Naive thymus-derived CD8-positive, alpha-beta T cell (primary cell): ENCODE measurements at regions not wholly inside any gene's neighbourhood (a gene's known extent, or its start where the extent isn't known, plus 50 kb on each side); places are given as distances from the start of the nearest gene placed in this dataset.
"Not testable (repeated sequence)": the region's sequence is repeated elsewhere in the genome, so short reads cannot be mapped to it uniquely, and the experiment has no call there.

Experiments
- ATAC-seq, 2 donors: fragments of 150-1000 bp; cut with Tn5 transposase in 1 of 2; sonication (Bioruptor Pico), chemical (Tn5 transposase) in 1 of 2; 1 replicate in 1 of 2; 2 replicates in 1 of 2; pipeline ENCODE4 v1.10.0; 2021; ENCODE audit warnings: mild to moderate bottlenecking in 2 of 2, moderate library complexity in 2 of 2
- POLR2A ChIA-PET: fragments of 350-600 bp; sonication (Branson Sonifier 250); formaldehyde crosslinking; loops from one replicate; lab custom pipeline; 2021; ENCODE audit warnings: antibody characterized with exemption; lab: Charles Lee
- DNase-seq, 10 donors: peaks; one replicate each; pipeline versions ENCODE4 v3.0.0 to v3.0.0-alpha.2; 2020 to 2022
- H3K27ac Mint-ChIP-seq, 10 donors: one replicate each; pipeline ENCODE4 v1.8.0; 2020 to 2022; ENCODE audit warnings: mild to moderate bottlenecking in 10 of 10, mixed read lengths in 10 of 10, moderate library complexity in 4 of 10, inconsistent platforms in 1 of 10
- H3K27me3 Mint-ChIP-seq, 5 donors: one replicate each; pipeline ENCODE4 v1.8.0; 2021 to 2022; ENCODE audit warnings: mixed read lengths in 5 of 5
- H3K36me3 Mint-ChIP-seq, 3 donors: one replicate each; pipeline ENCODE4 v1.8.0; 2020 to 2022; ENCODE audit warnings: mixed read lengths in 3 of 3, mild to moderate bottlenecking in 2 of 3, inconsistent platforms in 1 of 3
- H3K4me1 Mint-ChIP-seq, 4 donors: one replicate each; pipeline ENCODE4 v1.8.0; 2021 to 2022; ENCODE audit warnings: mixed read lengths in 4 of 4
- H3K4me3 Mint-ChIP-seq, 10 donors: one replicate each; pipeline ENCODE4 v1.8.0; 2020 to 2022; ENCODE audit warnings: mild to moderate bottlenecking in 10 of 10, mixed read lengths in 10 of 10, moderate library complexity in 6 of 10, inconsistent platforms in 1 of 10
- H3K9me3 Mint-ChIP-seq, 9 donors: one replicate each; pipeline ENCODE4 v1.8.0; 2020 to 2022; ENCODE audit warnings: mixed read lengths in 9 of 9, mild to moderate bottlenecking in 3 of 9, inconsistent platforms in 1 of 9, moderate library complexity in 1 of 9

GRCh38 chr18:62652057-62652629 is 63.2 kb upstream of the PHLPP1 start:
- H3K27ac Mint-ChIP-seq, H3K27me3 Mint-ChIP-seq, H3K4me1 Mint-ChIP-seq, DNase-seq, POLR2A ChIA-PET, H3K9me3 Mint-ChIP-seq, ATAC-seq, H3K36me3 Mint-ChIP-seq, H3K4me3 Mint-ChIP-seq: not testable (repeated sequence)

- H3K27me3 Mint-ChIP-seq: peaks cover 0 to 5% (median 0%) of the 10 kb centered on the region in 5 donors
- H3K27ac Mint-ChIP-seq: no peak overlapping the region
- DNase-seq: no peak
- POLR2A ChIA-PET: no interaction called here
- H3K4me3 Mint-ChIP-seq: no peak overlapping the region
- H3K4me1 Mint-ChIP-seq: peaks cover 0 to 2% (median 0%) of the 10 kb centered on the region in 4 donors
- no peaks in the 10 kb centered on the region for H3K9me3 Mint-ChIP-seq
- no peaks in the 10 kb centered on the region for H3K36me3 Mint-ChIP-seq
- ATAC-seq: no peak
These were observed 59.7 kb upstream of the PHLPP1 start for GRCh38 chr18:62655520-62656219.

- DNase-seq: no peak
- H3K4me1 Mint-ChIP-seq: no peaks in the 10 kb centered on the region
- POLR2A ChIA-PET: no interaction called here
These were observed 57.3 kb upstream of the PHLPP1 start for GRCh38 chr18:62658028-62658427.

GRCh38 chr18:62659698-62660097 is 55.6 kb upstream of the PHLPP1 start:
- ATAC-seq (no peak), DNase-seq (no peak)
- Mint-ChIP-seq H3K27me3 (no peaks in the 10 kb centered on the region), H3K36me3 (no peaks in the 10 kb centered on the region), H3K27ac (no peak overlapping the region), H3K9me3 (no peaks in the 10 kb centered on the region), H3K4me3 (no peak overlapping the region), H3K4me1 (no peaks in the 10 kb centered on the region)
- POLR2A ChIA-PET: no interaction called here

More at GRCh38 chr18:62658028-62658427, 57.3 kb upstream of the PHLPP1 start:
- Mint-ChIP-seq H3K9me3 (no peaks in the 10 kb centered on the region), H3K4me3 (no peak overlapping the region), H3K27ac (no peak overlapping the region), H3K27me3 (no peaks in the 10 kb centered on the region), H3K36me3 (no peaks in the 10 kb centered on the region)
- no peak for ATAC-seq

GRCh38 chr18:62660691-62661090 is 54.6 kb upstream of the PHLPP1 start:
- Mint-ChIP-seq H3K27me3 (no peaks in the 10 kb centered on the region), H3K36me3 (no peaks in the 10 kb centered on the region), H3K9me3 (no peaks in the 10 kb centered on the region), H3K4me3 (no peak overlapping the region), H3K4me1 (no peaks in the 10 kb centered on the region), H3K27ac (no peak overlapping the region)
- POLR2A ChIA-PET: no interaction called here
- no peak for DNase-seq
- ATAC-seq: no peak

GRCh38 chr18:62663731-62664336 is 51.5 kb upstream of the PHLPP1 start:
- H3K27ac Mint-ChIP-seq: no peak overlapping the region
- ATAC-seq (no peak), DNase-seq (no peak)
- H3K27me3 Mint-ChIP-seq: no peaks in the 10 kb centered on the region
- H3K36me3 Mint-ChIP-seq: no peaks in the 10 kb centered on the region
- H3K4me3 Mint-ChIP-seq: no peak overlapping the region
- no peaks in the 10 kb centered on the region for H3K9me3 Mint-ChIP-seq
- no peaks in the 10 kb centered on the region for H3K4me1 Mint-ChIP-seq
- POLR2A ChIA-PET: no interaction called here

GRCh38 chr18:62664414-62664813 is 50.9 kb upstream of the PHLPP1 start:
- DNase-seq (no peak), ATAC-seq (no peak)
- POLR2A ChIA-PET: no interaction called here
- H3K9me3 Mint-ChIP-seq: no peaks in the 10 kb centered on the region
- H3K27ac Mint-ChIP-seq: no peak overlapping the region
- H3K4me3 Mint-ChIP-seq: no peak overlapping the region
- no peaks in the 10 kb centered on the region for H3K27me3 Mint-ChIP-seq
- H3K36me3 Mint-ChIP-seq: no peaks in the 10 kb centered on the region
- H3K4me1 Mint-ChIP-seq: no peaks in the 10 kb centered on the region

GRCh38 chr18:62665188-62665587 is 50.2 kb upstream of the PHLPP1 start:
- Mint-ChIP-seq H3K9me3 (peaks cover 0 to 3% (median 0%) of the 10 kb centered on the region in 9 donors), H3K36me3 (no peaks in the 10 kb centered on the region), H3K27me3 (no peaks in the 10 kb centered on the region), H3K4me1 (no peaks in the 10 kb centered on the region), H3K27ac (no peak overlapping the region), H3K4me3 (no peak overlapping the region)
- DNase-seq (no peak), ATAC-seq (no peak)
- POLR2A ChIA-PET: no interaction called here
